ENCODE measurements at regions not wholly inside any gene's neighbourhood (a gene's known extent, or its start where the extent isn't known, plus 50 kb on each side); places are given as distances from the start of the nearest gene placed in this dataset.

GRCh38 chr10:36679554-36679953 is 445.8 kb upstream of the ANKRD30A start:
- Mint-ChIP-seq H3K27me3 (ENCODE audit: low read depth) (no peaks in the 10 kb centered on the region), H3K4me1 (peaks cover 11% of the 10 kb centered on the region), H3K36me3 (ENCODE audit: low read depth) (no peaks in the 10 kb centered on the region), H3K4me3 (no peak overlapping the region), H3K27ac (ENCODE audit: unreplicated experiment) (no peak overlapping the region), H3K9me3 (no peaks in the 10 kb centered on the region)
- DNase-seq (ENCODE audit: low read depth, low spot score) = no peak
- TF ChIP-seq CTCF (conservative IDR thresholded peaks at IDR 0.05) = no peak

GRCh38 chr10:36677431-36677768 is 448.0 kb upstream of the ANKRD30A start:
- Mint-ChIP-seq H3K36me3 (ENCODE audit: low read depth) (no peaks in the 10 kb centered on the region), H3K27me3 (ENCODE audit: low read depth) (no peaks in the 10 kb centered on the region), H3K27ac (ENCODE audit: unreplicated experiment) (no peak overlapping the region), H3K4me3 (no peak overlapping the region), H3K4me1 (peaks cover 8% of the 10 kb centered on the region), H3K9me3 (no peaks in the 10 kb centered on the region)
- DNase-seq (ENCODE audit: low read depth, low spot score) = no peak
- no peak for TF ChIP-seq CTCF (conservative IDR thresholded peaks at IDR 0.05)

- Mint-ChIP-seq H3K4me3 (no peak overlapping the region), H3K36me3 (ENCODE audit: low read depth) (no peaks in the 10 kb centered on the region), H3K4me1 (peaks cover 4% of the 10 kb centered on the region), H3K27ac (ENCODE audit: unreplicated experiment) (no peak overlapping the region), H3K9me3 (no peaks in the 10 kb centered on the region), H3K27me3 (ENCODE audit: low read depth) (no peaks in the 10 kb centered on the region)
- no peak for TF ChIP-seq CTCF (conservative IDR thresholded peaks at IDR 0.05)
- no peak for DNase-seq (ENCODE audit: low read depth, low spot score)
Observed at GRCh38 chr10:36676756-36677430, 448.5 kb upstream of the ANKRD30A start.

- Mint-ChIP-seq H3K4me3 (no peak overlapping the region), H3K36me3 (ENCODE audit: low read depth) (no peaks in the 10 kb centered on the region), H3K4me1 (no peaks in the 10 kb centered on the region), H3K9me3 (no peaks in the 10 kb centered on the region), H3K27ac (ENCODE audit: unreplicated experiment) (no peak overlapping the region), H3K27me3 (ENCODE audit: low read depth) (no peaks in the 10 kb centered on the region)
- DNase-seq (ENCODE audit: low read depth, low spot score) = no peak
- no peak for TF ChIP-seq CTCF (conservative IDR thresholded peaks at IDR 0.05)
Observed at GRCh38 chr10:36676321-36676720, 449.1 kb upstream of the ANKRD30A start.

GRCh38 chr10:36675458-36675880 is 449.9 kb upstream of the ANKRD30A start:
- H3K4me3 Mint-ChIP-seq = no peak overlapping the region
- no peak for TF ChIP-seq CTCF (conservative IDR thresholded peaks at IDR 0.05)

More at GRCh38 chr10:36675458-36675880, 449.9 kb upstream of the ANKRD30A start:
- H3K27ac Mint-ChIP-seq (ENCODE audit: unreplicated experiment) = no peak overlapping the region
- no peak for DNase-seq (ENCODE audit: low read depth, low spot score)
- H3K36me3 Mint-ChIP-seq (ENCODE audit: low read depth) = no peaks in the 10 kb centered on the region
- no peaks in the 10 kb centered on the region for H3K4me1 Mint-ChIP-seq
- H3K27me3 Mint-ChIP-seq (ENCODE audit: low read depth) = no peaks in the 10 kb centered on the region
- no peaks in the 10 kb centered on the region for H3K9me3 Mint-ChIP-seq

Data from neural crest cell (in vitro differentiated cells).